NAMALWA (cell line): ENCODE measurements at regions not wholly inside any gene's neighbourhood (a gene's known extent, or its start where the extent isn't known, plus 50 kb on each side); places are given as distances from the start of the nearest gene placed in this dataset.

ENCODE experiments used
- DNase-seq: peaks from one replicate; pipeline ENCODE4 v3.0.0-alpha.2; 2015; ENCODE audit warnings: low spot score

- DNase-seq = peak; percentile 64
Observed at GRCh38 chr19:30784850-30785457, 412.8 kb downstream of the ZNF536 start.

GRCh38 chr19:30783936-30784335 is 411.8 kb downstream of the ZNF536 start:
- no peak for DNase-seq

- no peak for DNase-seq
Observed at GRCh38 chr19:30783212-30783611, 411.0 kb downstream of the ZNF536 start.

- no peak for DNase-seq
Observed at GRCh38 chr19:30781519-30781918, 409.3 kb downstream of the ZNF536 start.

GRCh38 chr19:30781047-30781446 is 408.9 kb downstream of the ZNF536 start:
- no peak for DNase-seq

- DNase-seq = no peak
Observed at GRCh38 chr19:30780456-30780855, 408.3 kb downstream of the ZNF536 start.

GRCh38 chr19:30780032-30780431 is 407.8 kb downstream of the ZNF536 start:
- no peak for DNase-seq

GRCh38 chr19:30778961-30779715 is 407.0 kb downstream of the ZNF536 start:
- no peak for DNase-seq

GRCh38 chr19:30778061-30778460 is 405.9 kb downstream of the ZNF536 start:
- DNase-seq = no peak

- no peak for DNase-seq
Observed at GRCh38 chr19:30775956-30776355, 403.8 kb downstream of the ZNF536 start.

GRCh38 chr19:30774252-30774766 is 402.1 kb downstream of the ZNF536 start:
- DNase-seq = no peak

- DNase-seq = no peak
Observed at GRCh38 chr19:30762651-30763050, 390.5 kb downstream of the ZNF536 start.

- DNase-seq = no peak
Observed at GRCh38 chr19:30760014-30760413, 387.8 kb downstream of the ZNF536 start.

- no peak for DNase-seq
Observed at GRCh38 chr19:30757837-30758617, 385.8 kb downstream of the ZNF536 start.

GRCh38 chr19:30757104-30757836 is 385.1 kb downstream of the ZNF536 start:
- no peak for DNase-seq

GRCh38 chr19:30755581-30755980 is 383.4 kb downstream of the ZNF536 start:
- DNase-seq = no peak

GRCh38 chr19:30754162-30754561 is 382.0 kb downstream of the ZNF536 start:
- no peak for DNase-seq

GRCh38 chr19:30752876-30753275 is 380.7 kb downstream of the ZNF536 start:
- DNase-seq = no peak

- no peak for DNase-seq
Observed at GRCh38 chr19:30752201-30752600, 380.0 kb downstream of the ZNF536 start.

- no peak for DNase-seq
Observed at GRCh38 chr19:30745476-30745985, 373.3 kb downstream of the ZNF536 start.

- DNase-seq = no peak
Observed at GRCh38 chr19:30744741-30745475, 372.7 kb downstream of the ZNF536 start.
